Embryonic facial prominence (tissue), 1 donor: ENCODE measurements at regions not wholly inside any gene's neighbourhood (a gene's known extent, or its start where the extent isn't known, plus 50 kb on each side); places are given as distances from the start of the nearest gene placed in this dataset.

Experiments
- DNase-seq: peaks from one replicate; pipeline ENCODE4 v3.0.0-alpha.2; 2016; ENCODE audit errors: extremely low spot score

- no peak for DNase-seq
These were observed 92.3 kb downstream of the GYPC start for GRCh38 chr2:126748188-126748760.

GRCh38 chr2:126748929-126749518 lies 93.1 kb downstream of the GYPC start:
- DNase-seq: no peak

- no peak for DNase-seq
These were observed 93.6 kb downstream of the GYPC start for GRCh38 chr2:126749537-126749936.

GRCh38 chr2:126750506-126750905 lies 94.5 kb downstream of the GYPC start:
- no peak for DNase-seq

- no peak for DNase-seq
These were observed 95.5 kb downstream of the GYPC start for GRCh38 chr2:126751477-126751876.

GRCh38 chr2:126752876-126753275 lies 96.9 kb downstream of the GYPC start:
- no peak for DNase-seq

- DNase-seq: no peak
These were observed 97.7 kb downstream of the GYPC start for GRCh38 chr2:126753501-126754212.

GRCh38 chr2:126754240-126755004 lies 98.5 kb downstream of the GYPC start:
- DNase-seq: no peak

GRCh38 chr2:126756125-126756524 lies 100.2 kb downstream of the GYPC start:
- no peak for DNase-seq

GRCh38 chr2:126761256-126761980 lies 105.5 kb downstream of the GYPC start:
- DNase-seq: no peak

- no peak for DNase-seq
These were observed 106.3 kb downstream of the GYPC start for GRCh38 chr2:126761981-126762878.

- no peak for DNase-seq
These were observed 108.8 kb downstream of the GYPC start for GRCh38 chr2:126764686-126765265.

GRCh38 chr2:126765395-126765794 lies 109.4 kb downstream of the GYPC start:
- DNase-seq: no peak

- no peak for DNase-seq
These were observed 110.5 kb downstream of the GYPC start for GRCh38 chr2:126766295-126766968.

GRCh38 chr2:126766969-126767296 lies 111.0 kb downstream of the GYPC start:
- no peak for DNase-seq

- DNase-seq: no peak
These were observed 113.2 kb downstream of the GYPC start for GRCh38 chr2:126769118-126769517.

GRCh38 chr2:126770466-126770865 lies 114.5 kb downstream of the GYPC start:
- no peak for DNase-seq

- no peak for DNase-seq
These were observed 115.1 kb downstream of the GYPC start for GRCh38 chr2:126771094-126771493.

- DNase-seq: no peak
These were observed 115.7 kb downstream of the GYPC start for GRCh38 chr2:126771501-126772195.
